ENCODE measurements at regions not wholly inside any gene's neighbourhood (a gene's known extent, or its start where the extent isn't known, plus 50 kb on each side); places are given as distances from the start of the nearest gene placed in this dataset.

GRCh38 chr17:77395501-77396048 is 254.8 kb downstream of the SEC14L1 start:
- Histone ChIP-seq H3K27ac (ENCODE audit: low read depth, low read length) (no peak overlapping the region), H3K9ac (ENCODE audit: low read length) (no peak overlapping the region), H3K9me3 (ENCODE audit: control insufficient read depth, insufficient read depth, low read depth, low read length) (no peaks in the 10 kb centered on the region), H3K4me1 (ENCODE audit: control insufficient read depth, insufficient read depth, low read length) (peaks cover 45% of the 10 kb centered on the region), H3K27me3 (ENCODE audit: control insufficient read depth, insufficient read depth, low read length) (no peaks in the 10 kb centered on the region), H3K4me3 (ENCODE audit: low read depth, low read length) (no peak overlapping the region), H3K36me3 (ENCODE audit: control insufficient read depth, insufficient read depth, low read length) (0 out of 2 replicates have a peak, but pooled peaks cover 2% of the 10 kb centered on the region)

- H3K9ac ChIP-seq (ENCODE audit: low read length), result no peak overlapping the region
Observed at GRCh38 chr17:77396610-77397009, 255.8 kb downstream of the SEC14L1 start.

GRCh38 chr17:77398274-77398673 is 257.5 kb downstream of the SEC14L1 start:
- no peaks in the 10 kb centered on the region for H3K27me3 ChIP-seq (ENCODE audit: control insufficient read depth, insufficient read depth, low read length)
- peaks cover 23% of the 10 kb centered on the region for H3K4me1 ChIP-seq (ENCODE audit: control insufficient read depth, insufficient read depth, low read length)
- no peak overlapping the region for H3K9ac ChIP-seq (ENCODE audit: low read length)
- peaks cover 11% of the 10 kb centered on the region; the same call in 1 of the 2 replicates for H3K36me3 ChIP-seq (ENCODE audit: control insufficient read depth, insufficient read depth, low read length)
- no peak overlapping the region for H3K4me3 ChIP-seq (ENCODE audit: low read depth, low read length)
- no peak overlapping the region for H3K27ac ChIP-seq (ENCODE audit: low read depth, low read length)
- H3K9me3 ChIP-seq (ENCODE audit: control insufficient read depth, insufficient read depth, low read depth, low read length), result no peaks in the 10 kb centered on the region

More at GRCh38 chr17:77396610-77397009, 255.8 kb downstream of the SEC14L1 start:
- Histone ChIP-seq H3K27ac (ENCODE audit: low read depth, low read length) (no peak overlapping the region), H3K9me3 (ENCODE audit: control insufficient read depth, insufficient read depth, low read depth, low read length) (no peaks in the 10 kb centered on the region), H3K27me3 (ENCODE audit: control insufficient read depth, insufficient read depth, low read length) (no peaks in the 10 kb centered on the region), H3K4me3 (ENCODE audit: low read depth, low read length) (no peak overlapping the region), H3K4me1 (ENCODE audit: control insufficient read depth, insufficient read depth, low read length) (peaks cover 39% of the 10 kb centered on the region), H3K36me3 (ENCODE audit: control insufficient read depth, insufficient read depth, low read length) (0 out of 2 replicates have a peak, but pooled peaks cover 2% of the 10 kb centered on the region)

- H3K9ac ChIP-seq (ENCODE audit: low read length), result no peak overlapping the region
- H3K4me1 ChIP-seq (ENCODE audit: control insufficient read depth, insufficient read depth, low read length), result peaks cover 14% of the 10 kb centered on the region
- no peak overlapping the region for H3K27ac ChIP-seq (ENCODE audit: low read depth, low read length)
Observed at GRCh38 chr17:77399319-77399957, 258.7 kb downstream of the SEC14L1 start.

GRCh38 chr17:77400445-77400870 is 259.7 kb downstream of the SEC14L1 start:
- Histone ChIP-seq H3K4me1 (ENCODE audit: control insufficient read depth, insufficient read depth, low read length) (peaks cover 9% of the 10 kb centered on the region; the same call in 1 of the 2 replicates), H3K27ac (ENCODE audit: low read depth, low read length) (no peak overlapping the region), H3K9ac (ENCODE audit: low read length) (no peak overlapping the region), H3K36me3 (ENCODE audit: control insufficient read depth, insufficient read depth, low read length) (peaks cover 14% of the 10 kb centered on the region; the same call in 1 of the 2 replicates), H3K4me3 (ENCODE audit: low read depth, low read length) (no peak overlapping the region), H3K9me3 (ENCODE audit: control insufficient read depth, insufficient read depth, low read depth, low read length) (no peaks in the 10 kb centered on the region), H3K27me3 (ENCODE audit: control insufficient read depth, insufficient read depth, low read length) (no peaks in the 10 kb centered on the region)

More at GRCh38 chr17:77399319-77399957, 258.7 kb downstream of the SEC14L1 start:
- H3K36me3 ChIP-seq (ENCODE audit: control insufficient read depth, insufficient read depth, low read length), result peaks cover 11% of the 10 kb centered on the region; the same call in 1 of the 2 replicates
- H3K9me3 ChIP-seq (ENCODE audit: control insufficient read depth, insufficient read depth, low read depth, low read length), result no peaks in the 10 kb centered on the region
- H3K27me3 ChIP-seq (ENCODE audit: control insufficient read depth, insufficient read depth, low read length), result no peaks in the 10 kb centered on the region
- no peak overlapping the region for H3K4me3 ChIP-seq (ENCODE audit: low read depth, low read length)

GRCh38 chr17:77402159-77402731 is 261.5 kb downstream of the SEC14L1 start:
- Histone ChIP-seq H3K27me3 (ENCODE audit: control insufficient read depth, insufficient read depth, low read length) (no peaks in the 10 kb centered on the region), H3K4me3 (ENCODE audit: low read depth, low read length) (no peak overlapping the region), H3K27ac (ENCODE audit: low read depth, low read length) (no peak overlapping the region; the same call in 1 of the 2 replicates), H3K9me3 (ENCODE audit: control insufficient read depth, insufficient read depth, low read depth, low read length) (no peaks in the 10 kb centered on the region), H3K4me1 (ENCODE audit: control insufficient read depth, insufficient read depth, low read length) (peaks cover 10% of the 10 kb centered on the region; the same call in 1 of the 2 replicates), H3K9ac (ENCODE audit: low read length) (no peak overlapping the region), H3K36me3 (ENCODE audit: control insufficient read depth, insufficient read depth, low read length) (peaks cover 14% of the 10 kb centered on the region; the same call in 1 of the 2 replicates)

- Histone ChIP-seq H3K9ac (ENCODE audit: low read length) (no peak overlapping the region), H3K9me3 (ENCODE audit: control insufficient read depth, insufficient read depth, low read depth, low read length) (no peaks in the 10 kb centered on the region), H3K4me3 (ENCODE audit: low read depth, low read length) (no peak overlapping the region), H3K36me3 (ENCODE audit: control insufficient read depth, insufficient read depth, low read length) (peaks cover 14% of the 10 kb centered on the region; the same call in 1 of the 2 replicates), H3K4me1 (ENCODE audit: control insufficient read depth, insufficient read depth, low read length) (peaks cover 26% of the 10 kb centered on the region), H3K27me3 (ENCODE audit: control insufficient read depth, insufficient read depth, low read length) (no peaks in the 10 kb centered on the region), H3K27ac (ENCODE audit: low read depth, low read length) (no peak overlapping the region)
Observed at GRCh38 chr17:77403854-77404253, 263.1 kb downstream of the SEC14L1 start.

GRCh38 chr17:77404812-77405581 is 264.2 kb downstream of the SEC14L1 start:
- Histone ChIP-seq H3K9ac (ENCODE audit: low read length) (no peak overlapping the region), H3K27ac (ENCODE audit: low read depth, low read length) (no peak overlapping the region), H3K4me3 (ENCODE audit: low read depth, low read length) (no peak overlapping the region)

GRCh38 chr17:77405867-77406732 is 265.3 kb downstream of the SEC14L1 start:
- Histone ChIP-seq H3K4me3 (ENCODE audit: low read depth, low read length) (no peak overlapping the region), H3K9ac (ENCODE audit: low read length) (no peak overlapping the region), H3K36me3 (ENCODE audit: control insufficient read depth, insufficient read depth, low read length) (peaks cover 16% of the 10 kb centered on the region; the same call in 1 of the 2 replicates), H3K27ac (ENCODE audit: low read depth, low read length) (no peak overlapping the region), H3K4me1 (ENCODE audit: control insufficient read depth, insufficient read depth, low read length) (peaks cover 30% of the 10 kb centered on the region), H3K9me3 (ENCODE audit: control insufficient read depth, insufficient read depth, low read depth, low read length) (no peaks in the 10 kb centered on the region), H3K27me3 (ENCODE audit: control insufficient read depth, insufficient read depth, low read length) (no peaks in the 10 kb centered on the region)

More at GRCh38 chr17:77404812-77405581, 264.2 kb downstream of the SEC14L1 start:
- Histone ChIP-seq H3K36me3 (ENCODE audit: control insufficient read depth, insufficient read depth, low read length) (peaks cover 12% of the 10 kb centered on the region; the same call in 1 of the 2 replicates), H3K27me3 (ENCODE audit: control insufficient read depth, insufficient read depth, low read length) (no peaks in the 10 kb centered on the region), H3K9me3 (ENCODE audit: control insufficient read depth, insufficient read depth, low read depth, low read length) (no peaks in the 10 kb centered on the region), H3K4me1 (ENCODE audit: control insufficient read depth, insufficient read depth, low read length) (peaks cover 37% of the 10 kb centered on the region)
